BJ (cell line): ENCODE measurements at regions not wholly inside any gene's neighbourhood (a gene's known extent, or its start where the extent isn't known, plus 50 kb on each side); places are given as distances from the start of the nearest gene placed in this dataset.

Source experiments
- CTCF ChIA-PET: fragments of 350-600 bp; formaldehyde crosslinking; extraction: SDS; loops from one replicate; lab custom pipeline; 2021; ENCODE audit warnings: antibody characterized with exemption, inconsistent platforms; lab: Yijun Ruan, JAX
- POLR2A ChIA-PET: fragments of 300-600 bp; sonication (Branson Sonifier 250); formaldehyde crosslinking; extraction: SDS; loops from one replicate; lab custom pipeline; 2021; ENCODE audit warnings: antibody characterized with exemption; lab: Charles Lee
- DNase-seq: peaks from one replicate; pipeline ENCODE4 v3.0.0-alpha.2; 2011; ENCODE audit warnings: low read depth
- H3K27me3 ChIP-seq: 2 replicates; pipeline ENCODE4 v1.6.0; 2011; ENCODE audit warnings: low read length; ENCODE audit not compliant: control insufficient read depth, insufficient read depth
- H3K36me3 ChIP-seq: 2 replicates; pipeline ENCODE4 v1.5.1; 2011; ENCODE audit warnings: low read length; ENCODE audit not compliant: control insufficient read depth, insufficient read depth
- H3K4me3 ChIP-seq: 2 replicates; pipeline ENCODE4 v1.5.1; 2011; ENCODE audit warnings: low read depth, mild to moderate bottlenecking, control low read depth, low read length
- TF ChIP-seq, protein P1 (sequence below): IDR thresholded peaks from 2 replicates; pipeline ENCODE4 v1.5.1; 2011; ENCODE audit warnings: low read depth, mild to moderate bottlenecking, control low read depth, inconsistent platforms, low read length, moderate library complexity; ENCODE audit not compliant: insufficient read depth

DNA sequence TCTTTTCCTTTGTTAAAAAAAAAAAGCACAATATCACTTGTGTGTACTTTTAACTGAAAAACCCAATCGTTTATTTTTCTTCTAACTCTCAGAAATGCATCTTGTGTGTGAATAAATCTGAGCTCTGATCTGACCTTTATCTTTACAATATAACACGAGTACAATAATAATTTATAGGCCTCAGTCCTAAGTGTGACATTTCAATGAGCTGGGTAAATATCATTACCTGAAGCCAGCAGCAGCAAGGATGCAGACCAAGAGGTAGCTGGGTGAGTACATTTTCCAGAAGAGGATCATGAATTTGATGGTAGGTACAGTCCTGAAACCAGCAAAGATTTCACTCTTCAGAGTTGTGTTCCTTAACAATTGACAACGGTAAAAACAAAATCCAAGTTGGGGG, 264.0 kb upstream of the KIF2A start:
- ChIA-PET CTCF (no interaction called here), POLR2A (no interaction called here)
- H3K4me3 ChIP-seq = no peak overlapping the region
- no peaks in the 10 kb centered on the region for H3K27me3 ChIP-seq
- no peaks in the 10 kb centered on the region for H3K36me3 ChIP-seq
- TF ChIP-seq, protein P1, sequence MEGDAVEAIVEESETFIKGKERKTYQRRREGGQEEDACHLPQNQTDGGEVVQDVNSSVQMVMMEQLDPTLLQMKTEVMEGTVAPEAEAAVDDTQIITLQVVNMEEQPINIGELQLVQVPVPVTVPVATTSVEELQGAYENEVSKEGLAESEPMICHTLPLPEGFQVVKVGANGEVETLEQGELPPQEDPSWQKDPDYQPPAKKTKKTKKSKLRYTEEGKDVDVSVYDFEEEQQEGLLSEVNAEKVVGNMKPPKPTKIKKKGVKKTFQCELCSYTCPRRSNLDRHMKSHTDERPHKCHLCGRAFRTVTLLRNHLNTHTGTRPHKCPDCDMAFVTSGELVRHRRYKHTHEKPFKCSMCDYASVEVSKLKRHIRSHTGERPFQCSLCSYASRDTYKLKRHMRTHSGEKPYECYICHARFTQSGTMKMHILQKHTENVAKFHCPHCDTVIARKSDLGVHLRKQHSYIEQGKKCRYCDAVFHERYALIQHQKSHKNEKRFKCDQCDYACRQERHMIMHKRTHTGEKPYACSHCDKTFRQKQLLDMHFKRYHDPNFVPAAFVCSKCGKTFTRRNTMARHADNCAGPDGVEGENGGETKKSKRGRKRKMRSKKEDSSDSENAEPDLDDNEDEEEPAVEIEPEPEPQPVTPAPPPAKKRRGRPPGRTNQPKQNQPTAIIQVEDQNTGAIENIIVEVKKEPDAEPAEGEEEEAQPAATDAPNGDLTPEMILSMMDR = no peak
- no peak for DNase-seq

DNA sequence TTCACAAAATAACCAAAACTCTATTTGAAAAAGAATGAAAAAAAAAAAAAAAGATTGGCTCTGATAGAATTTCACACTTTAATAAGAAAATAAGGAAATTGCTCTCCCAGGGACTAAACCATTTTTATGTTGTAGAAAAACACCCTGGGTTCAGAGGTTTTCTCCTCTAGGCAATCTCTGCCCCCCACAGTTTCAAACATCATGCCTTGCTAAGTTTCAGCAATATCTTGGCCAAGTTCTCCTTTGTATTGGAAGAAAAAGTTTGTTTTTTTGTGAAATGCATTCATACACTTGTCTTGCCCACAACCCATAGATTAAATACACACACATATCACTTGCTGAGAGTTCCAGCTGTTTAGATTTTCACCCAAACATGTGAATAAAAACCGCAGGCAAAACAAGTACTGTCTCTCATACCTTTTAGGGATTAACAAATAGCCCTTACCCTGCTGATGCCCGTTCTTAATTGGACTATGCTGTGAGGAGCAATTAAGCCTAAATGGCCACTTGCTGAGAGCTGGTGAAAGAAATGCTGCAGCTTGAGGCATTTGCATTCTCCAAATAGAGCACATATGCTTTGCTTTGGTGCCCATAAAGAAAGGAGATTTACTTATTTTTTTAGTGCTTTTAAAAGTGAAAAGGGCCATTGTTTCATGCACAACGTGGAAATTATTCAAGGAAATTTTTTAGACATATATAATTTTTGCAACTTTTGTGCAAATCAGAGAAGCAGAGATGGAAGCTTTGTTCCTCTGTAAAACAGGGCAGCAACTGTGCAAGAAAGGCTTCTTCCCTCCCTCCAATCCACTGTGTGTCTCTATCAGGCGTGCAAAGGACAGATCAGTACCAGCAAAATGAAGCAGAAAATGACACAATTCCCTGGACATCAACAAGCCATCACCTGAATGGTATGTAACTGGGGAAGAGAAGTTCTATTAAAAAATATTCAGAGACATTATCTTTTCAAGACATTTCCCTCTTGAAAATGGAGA, 262.4 kb upstream of the KIF2A start:
- TF ChIP-seq, protein P1 = no peak
- DNase-seq = no peak
- Histone ChIP-seq H3K4me3 (no peak overlapping the region), H3K36me3 (no peaks in the 10 kb centered on the region), H3K27me3 (no peaks in the 10 kb centered on the region)
- ChIA-PET POLR2A (no interaction called here), CTCF (no interaction called here)

DNA sequence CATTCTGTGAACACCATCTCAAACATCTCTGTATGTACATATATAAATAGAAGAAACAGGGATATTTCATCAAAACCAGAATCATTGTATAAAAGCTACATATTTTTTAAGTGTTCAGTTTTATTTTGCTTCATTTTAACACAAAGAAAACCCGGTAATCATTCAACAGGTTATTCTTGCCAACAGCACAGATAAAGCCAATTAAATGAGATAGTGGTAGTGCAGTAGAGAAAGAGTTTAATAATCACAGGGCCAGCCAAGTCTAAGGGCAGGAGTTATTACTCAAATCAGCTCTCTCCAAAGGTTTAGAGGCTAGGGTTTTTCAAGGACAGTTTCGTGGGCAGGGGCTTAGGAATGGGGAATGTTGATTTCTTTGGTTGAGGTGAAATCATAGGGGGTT, 261.0 kb upstream of the KIF2A start:
- POLR2A ChIA-PET = no interaction called here
- Histone ChIP-seq H3K4me3 (no peak overlapping the region), H3K36me3 (no peaks in the 10 kb centered on the region), H3K27me3 (no peaks in the 10 kb centered on the region)
- no peak for DNase-seq
- CTCF ChIA-PET = no interaction called here
- TF ChIP-seq, protein P1 = no peak

DNA sequence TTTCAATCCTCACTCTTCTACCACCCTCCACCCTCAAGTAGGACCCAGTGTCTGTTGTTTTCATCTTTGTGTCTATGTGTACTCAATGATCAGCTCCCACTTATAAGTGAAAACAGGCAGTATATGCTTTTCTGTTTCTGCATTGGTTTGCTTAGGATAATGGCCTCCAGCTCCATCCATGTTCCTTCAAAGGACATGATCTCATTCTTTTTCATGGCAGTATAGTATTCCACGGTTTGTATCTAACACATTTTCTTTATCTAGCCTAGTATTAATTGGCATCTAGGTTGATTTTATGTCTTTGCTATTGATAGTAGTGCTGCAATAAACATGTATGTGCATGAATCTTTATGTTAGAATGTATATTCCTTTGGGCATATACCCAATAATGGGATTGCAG, 259.8 kb upstream of the KIF2A start:
- H3K27me3 ChIP-seq = no peaks in the 10 kb centered on the region
- DNase-seq = no peak
- no peaks in the 10 kb centered on the region for H3K36me3 ChIP-seq
- TF ChIP-seq, protein P1 = no peak
- no peak overlapping the region for H3K4me3 ChIP-seq
- CTCF ChIA-PET = no interaction called here
- POLR2A ChIA-PET = no interaction called here

DNA sequence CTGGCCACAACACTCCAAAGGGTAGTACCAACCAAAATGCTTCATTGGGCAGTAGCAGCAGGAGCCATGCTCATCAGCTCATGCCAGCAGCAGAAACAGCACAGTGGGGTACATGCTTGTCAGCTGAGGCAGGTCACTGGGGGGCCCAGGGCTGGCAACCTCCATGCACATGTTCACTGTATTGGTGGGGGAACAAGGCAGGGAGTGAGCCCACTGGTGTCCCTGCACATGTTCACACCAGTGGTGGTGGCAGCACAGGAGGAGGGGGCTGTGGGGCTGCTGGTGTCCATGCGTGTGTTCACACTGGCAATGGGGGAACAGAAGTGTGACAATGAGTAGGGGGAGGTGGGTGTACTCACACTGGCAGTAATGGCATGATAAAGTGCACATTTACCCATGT, 254.3 kb upstream of the KIF2A start:
- H3K4me3 ChIP-seq = no peak overlapping the region
- no peaks in the 10 kb centered on the region for H3K27me3 ChIP-seq
- ChIA-PET POLR2A (no interaction called here), CTCF (no interaction called here)
- DNase-seq = no peak
- TF ChIP-seq, protein P1 = no peak
- H3K36me3 ChIP-seq = no peaks in the 10 kb centered on the region
